ENCODE measurements at regions not wholly inside any gene's neighbourhood (a gene's known extent, or its start where the extent isn't known, plus 50 kb on each side); places are given as distances from the start of the nearest gene placed in this dataset.
"Not testable (repeated sequence)": the region's sequence is repeated elsewhere in the genome, so short reads cannot be mapped to it uniquely, and the experiment has no call there.

GRCh38 chr5:166742951-166743350 is 1548.5 kb upstream of the WWC1 start:
- not testable (repeated sequence) for FAIRE-seq; DNase-seq (ENCODE audit: extremely low spot score, insufficient read length, low read depth)

DNA sequence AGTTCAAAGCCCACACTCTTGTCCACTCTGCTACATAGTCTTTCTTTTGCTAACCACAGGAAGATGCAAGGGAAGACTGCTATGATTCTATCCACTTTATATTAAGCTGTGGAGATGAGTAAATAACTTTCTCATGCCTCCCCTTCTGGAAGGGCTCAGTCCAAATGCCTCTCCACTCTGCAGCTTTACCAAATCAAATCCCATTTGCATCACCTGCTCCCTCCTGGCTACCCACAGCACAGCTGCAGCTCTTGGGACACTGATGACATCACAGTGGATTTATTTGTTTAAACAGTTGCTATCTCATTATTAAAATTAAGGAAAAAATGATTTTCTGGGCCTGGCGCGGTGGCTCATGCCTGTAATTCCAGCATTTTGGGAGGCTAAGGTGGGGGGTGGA is 1544.9 kb upstream of the WWC1 start:
- no peak for FAIRE-seq

DNA sequence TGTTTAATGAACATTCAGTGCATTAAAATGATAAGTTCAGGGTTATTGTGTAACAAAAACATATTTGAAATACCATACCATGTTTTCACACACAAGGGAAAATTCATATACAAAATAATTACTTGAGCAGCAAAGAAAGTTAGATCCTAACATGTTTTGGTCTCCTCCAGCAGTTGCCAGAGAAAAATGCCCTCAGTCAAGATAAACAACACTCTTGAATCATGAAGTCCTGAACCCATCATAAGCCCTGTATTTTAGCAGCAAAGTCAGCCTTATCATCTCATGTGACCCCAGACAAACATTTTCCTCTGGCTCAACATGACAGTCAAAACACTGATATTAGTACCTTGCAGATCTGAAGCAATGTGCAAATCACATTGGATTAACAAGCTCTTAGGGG is 1541.1 kb upstream of the WWC1 start:
- no peak for DNase-seq (ENCODE audit: extremely low spot score, insufficient read length, low read depth)
- FAIRE-seq, result no peak

More for the DNA sequence above, 1544.9 kb upstream of the WWC1 start:
- no peak for DNase-seq (ENCODE audit: extremely low spot score, insufficient read length, low read depth)

DNA sequence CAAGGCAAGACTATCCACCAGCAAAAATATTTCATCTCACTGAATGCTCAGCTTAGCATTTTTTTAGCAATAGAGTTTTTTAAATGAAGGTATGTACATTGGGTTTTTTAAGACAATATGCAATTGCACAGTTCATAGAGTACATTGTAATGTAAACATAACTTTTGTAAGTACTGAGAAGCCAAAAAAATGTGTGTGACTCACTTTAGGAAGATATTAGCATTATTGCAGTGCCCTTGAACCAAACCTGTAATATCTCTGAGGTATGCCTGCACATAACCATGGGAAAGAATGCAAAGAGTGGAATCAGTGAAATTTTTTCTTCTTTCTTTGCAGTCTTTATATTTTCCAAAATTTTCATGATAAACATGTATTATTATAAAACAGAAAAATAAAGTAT is 1533.3 kb upstream of the WWC1 start:
- no peak for FAIRE-seq

DNA sequence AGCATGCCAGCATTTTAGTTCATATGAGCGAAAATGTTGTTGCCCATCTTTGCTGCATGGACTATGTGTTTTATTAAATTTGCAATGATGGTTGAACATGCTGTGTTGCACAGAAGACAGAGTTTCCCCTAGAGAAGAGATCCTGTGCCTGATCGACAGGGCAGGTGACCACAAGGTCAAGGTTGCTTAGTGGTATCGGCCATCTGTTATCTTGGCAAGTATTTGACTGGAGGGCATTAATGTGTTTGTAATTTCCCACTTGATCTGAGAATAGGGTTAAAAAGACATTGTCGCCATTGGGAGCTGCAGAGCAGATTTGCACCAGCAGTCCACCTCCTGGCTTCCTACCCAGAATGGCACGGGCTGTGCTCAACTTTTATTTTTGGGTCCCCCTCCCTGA is 1523.6 kb upstream of the WWC1 start:
- FAIRE-seq (no peak), DNase-seq (ENCODE audit: extremely low spot score, insufficient read length, low read depth) (no peak)

More for the DNA sequence above, 1533.3 kb upstream of the WWC1 start:
- no peak for DNase-seq (ENCODE audit: extremely low spot score, insufficient read length, low read depth)

DNA sequence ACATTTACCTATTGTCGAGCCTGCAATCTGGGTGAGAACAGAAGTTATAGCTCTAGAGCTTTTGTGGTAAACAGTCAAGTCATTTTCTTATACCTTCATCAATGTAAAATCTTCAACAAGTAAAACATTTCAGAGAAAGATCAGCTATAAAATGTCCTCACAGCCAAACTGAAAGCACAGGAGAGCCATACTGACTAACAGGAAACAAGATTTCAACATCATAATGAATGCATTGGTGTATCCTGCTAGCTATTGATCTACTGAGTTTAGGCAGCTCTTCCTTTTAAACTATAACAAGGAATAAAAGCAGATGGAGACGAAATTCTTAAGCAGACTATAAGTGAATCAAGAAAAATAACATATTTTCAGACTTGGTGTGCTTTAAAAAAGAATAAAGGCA is 1522.9 kb upstream of the WWC1 start:
- no peak for FAIRE-seq
- DNase-seq (ENCODE audit: extremely low spot score, insufficient read length, low read depth), result no peak

DNA sequence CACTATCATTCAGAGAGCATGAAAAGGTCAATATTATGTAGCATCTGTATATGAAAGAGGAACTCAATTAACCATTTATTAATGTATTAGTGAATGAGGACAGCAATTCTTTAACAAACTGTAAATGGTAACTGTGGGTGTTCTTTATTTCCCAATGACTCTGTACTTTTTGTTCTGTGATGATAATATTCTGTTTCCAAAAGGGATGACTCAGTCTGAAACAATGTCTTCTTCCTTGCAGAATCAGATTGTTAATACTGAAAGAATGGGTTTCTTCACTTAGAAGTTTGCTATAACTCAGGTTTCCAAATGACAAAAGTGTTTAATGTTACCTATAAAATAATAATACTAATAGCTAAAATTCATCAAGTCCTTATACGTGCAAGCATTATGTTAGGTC is 1518.7 kb upstream of the WWC1 start:
- FAIRE-seq (no peak), DNase-seq (ENCODE audit: extremely low spot score, insufficient read length, low read depth) (no peak)

DNA sequence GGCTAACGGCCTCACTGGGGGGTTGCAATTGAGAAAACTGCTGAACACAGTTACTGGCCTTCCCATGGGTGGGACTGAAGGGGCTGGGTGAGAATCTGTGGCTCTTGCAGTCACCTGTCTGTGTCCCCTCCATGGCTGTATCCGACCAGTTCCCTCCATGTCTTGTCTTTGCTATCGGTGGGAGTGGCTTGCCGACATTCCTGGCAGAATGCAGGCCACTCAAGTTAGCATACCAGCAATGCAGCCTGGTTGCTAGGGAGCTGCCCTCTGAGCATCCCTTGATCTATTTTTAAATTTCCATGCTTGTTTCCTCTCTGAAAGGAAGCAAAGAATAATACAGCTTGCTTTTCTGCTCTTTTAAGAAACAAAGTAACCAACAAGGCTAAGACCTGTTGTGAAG is 1509.7 kb upstream of the WWC1 start:
- FAIRE-seq (no peak), DNase-seq (ENCODE audit: extremely low spot score, insufficient read length, low read depth) (no peak)

DNA sequence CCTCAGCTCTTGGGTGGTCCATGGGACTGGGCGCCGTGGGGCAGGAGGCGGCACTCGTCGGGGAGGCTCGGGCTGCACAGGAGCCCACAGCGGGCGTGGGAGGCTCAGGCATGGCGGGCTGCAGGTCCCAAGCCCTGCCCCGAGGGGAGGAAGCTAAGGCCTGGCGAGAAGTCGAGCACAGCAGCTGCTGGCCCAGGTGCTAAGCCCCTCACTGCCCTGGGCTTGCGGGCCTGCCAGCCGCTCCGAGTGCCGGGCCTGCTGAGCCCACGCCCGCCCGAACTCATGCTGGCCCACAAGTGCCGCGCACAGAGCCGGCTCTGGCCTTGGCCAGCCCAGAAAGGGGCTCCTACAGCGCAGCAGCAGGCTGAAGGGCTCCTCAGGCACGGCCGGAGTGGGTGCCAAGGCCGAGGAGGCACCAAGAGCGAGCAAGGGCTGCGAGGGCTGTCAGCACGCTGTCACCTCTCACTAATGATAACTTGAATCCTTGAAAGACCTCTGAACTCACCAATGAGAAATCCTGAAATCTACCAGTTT is 1506.8 kb upstream of the WWC1 start:
- FAIRE-seq, result no peak
- DNase-seq (ENCODE audit: extremely low spot score, insufficient read length, low read depth), result no peak

GRCh38 chr5:166786178-166786577 is 1505.3 kb upstream of the WWC1 start:
- no peak for DNase-seq (ENCODE audit: extremely low spot score, insufficient read length, low read depth)
- FAIRE-seq, result no peak

- DNase-seq (ENCODE audit: extremely low spot score, insufficient read length, low read depth) (no peak), FAIRE-seq (no peak)
These were observed 1504.6 kb upstream of the WWC1 start for GRCh38 chr5:166786889-166787288.

GRCh38 chr5:166788050-166788449 is 1503.4 kb upstream of the WWC1 start:
- DNase-seq (ENCODE audit: extremely low spot score, insufficient read length, low read depth), result no peak
- no peak for FAIRE-seq

DNA sequence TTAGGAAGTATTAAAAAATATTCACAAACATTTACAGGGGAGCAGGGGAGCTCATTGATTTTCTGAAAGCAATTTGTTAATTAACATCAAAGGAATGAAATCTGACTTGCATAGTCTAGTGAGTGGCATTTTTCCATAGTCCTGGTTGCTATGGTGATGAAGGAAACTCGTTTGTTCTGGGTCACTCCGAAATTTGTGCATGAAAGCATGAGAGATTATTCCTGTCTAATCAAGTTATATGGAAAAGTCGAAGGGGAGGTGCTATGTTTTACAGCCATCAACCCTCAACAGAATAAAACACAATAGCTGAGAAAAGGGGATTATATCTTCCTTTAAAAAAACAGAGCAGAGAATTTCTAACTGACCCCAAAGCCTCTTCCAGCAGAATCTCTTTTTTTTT is 1495.7 kb upstream of the WWC1 start:
- FAIRE-seq (no peak), DNase-seq (ENCODE audit: extremely low spot score, insufficient read length, low read depth) (no peak)

GRCh38 chr5:166803058-166803457 is 1488.4 kb upstream of the WWC1 start:
- no peak for DNase-seq (ENCODE audit: extremely low spot score, insufficient read length, low read depth)
- FAIRE-seq, result no peak

GRCh38 chr5:166804223-166804622 is 1487.2 kb upstream of the WWC1 start:
- FAIRE-seq; DNase-seq (ENCODE audit: extremely low spot score, insufficient read length, low read depth): not testable (repeated sequence)

- DNase-seq (ENCODE audit: extremely low spot score, insufficient read length, low read depth); FAIRE-seq: not testable (repeated sequence)
These were observed 1486.8 kb upstream of the WWC1 start for GRCh38 chr5:166804693-166805092.

- not testable (repeated sequence) for FAIRE-seq; DNase-seq (ENCODE audit: extremely low spot score, insufficient read length, low read depth)
These were observed 1481.3 kb upstream of the WWC1 start for GRCh38 chr5:166810093-166810658.

DNA sequence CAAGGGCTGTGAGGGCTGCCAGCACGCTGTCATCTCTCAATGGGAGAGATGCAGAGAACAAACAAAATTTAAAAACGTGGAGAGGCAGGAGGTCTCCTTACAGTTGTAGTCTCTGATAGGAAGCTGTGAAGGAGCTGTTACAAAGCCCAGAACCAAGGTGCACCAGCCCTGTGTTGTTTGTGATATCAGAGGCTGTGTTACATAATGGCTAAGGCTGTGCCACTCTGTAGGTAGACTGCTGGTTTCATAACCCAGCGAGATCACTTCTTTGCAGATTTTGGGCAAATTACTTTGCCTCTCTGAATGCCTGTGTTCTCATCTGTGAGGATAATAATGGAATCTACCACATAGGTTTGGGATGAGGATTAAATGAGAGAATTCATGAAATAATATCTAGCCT is 1480.7 kb upstream of the WWC1 start:
- FAIRE-seq, result no peak

DNA sequence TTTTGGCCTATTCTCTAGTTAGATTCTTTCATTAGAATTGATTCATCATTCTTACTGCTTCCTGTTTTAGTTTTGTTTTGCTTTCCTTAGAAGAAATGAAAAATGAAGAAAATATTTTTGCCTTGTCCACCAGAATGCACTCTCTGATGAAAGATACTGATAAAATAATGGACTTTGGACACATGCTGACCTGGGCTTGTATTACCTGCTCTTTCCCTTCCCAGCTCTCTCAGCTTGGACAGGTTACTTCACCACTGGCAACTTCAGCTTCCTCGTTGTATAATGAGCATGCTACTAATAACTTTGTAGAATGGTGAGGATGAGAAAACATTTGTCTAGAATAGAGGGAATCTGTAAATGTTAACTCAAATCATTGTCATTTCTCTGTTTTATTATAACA is 1468.1 kb upstream of the WWC1 start:
- FAIRE-seq (no peak), DNase-seq (ENCODE audit: extremely low spot score, insufficient read length, low read depth) (no peak)

More for the DNA sequence above, 1480.7 kb upstream of the WWC1 start:
- no peak for DNase-seq (ENCODE audit: extremely low spot score, insufficient read length, low read depth)

DNA sequence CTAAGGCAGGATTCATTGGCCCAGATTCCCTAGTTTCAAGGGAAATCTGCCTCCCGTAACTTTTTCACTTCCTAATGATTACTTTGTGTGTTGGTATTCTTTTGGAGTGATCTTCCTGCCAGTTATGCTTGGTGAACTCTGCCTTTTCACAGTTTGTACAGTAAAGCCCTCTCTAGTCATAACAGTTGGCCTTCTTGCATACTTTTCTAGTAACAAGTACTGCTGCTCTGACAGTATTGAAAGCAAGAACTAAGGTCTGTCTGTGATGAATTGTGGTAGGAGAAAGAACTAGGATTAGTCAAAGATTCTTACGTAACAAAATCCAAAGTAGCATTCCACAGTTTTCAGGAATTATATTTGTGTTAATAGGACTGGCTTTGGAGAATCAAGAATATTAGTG is 1457.2 kb upstream of the WWC1 start:
- DNase-seq (ENCODE audit: extremely low spot score, insufficient read length, low read depth), result no peak
- FAIRE-seq, result no peak

DNA sequence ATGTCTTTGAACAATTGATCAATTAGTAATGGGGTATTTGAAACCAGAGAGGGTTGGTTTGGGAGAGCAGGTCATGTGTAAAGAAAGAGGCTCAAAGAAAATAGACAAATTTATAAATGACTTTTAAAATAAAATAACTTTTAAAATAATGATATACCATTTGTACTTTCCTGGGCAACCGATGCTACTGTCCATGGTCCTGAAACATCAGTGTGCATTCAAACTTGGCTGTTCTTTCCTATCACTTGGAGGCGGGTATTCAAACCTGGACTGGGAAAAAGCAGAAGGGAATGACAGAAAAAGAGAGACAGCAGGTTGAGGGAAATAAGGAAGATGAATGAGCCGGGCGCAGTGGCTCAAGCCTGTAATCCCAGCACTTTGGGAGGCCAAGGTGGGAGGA is 1446.4 kb upstream of the WWC1 start:
- DNase-seq (ENCODE audit: extremely low spot score, insufficient read length, low read depth) (no peak), FAIRE-seq (no peak)

- FAIRE-seq (no peak), DNase-seq (ENCODE audit: extremely low spot score, insufficient read length, low read depth) (no peak)
These were observed 1434.7 kb upstream of the WWC1 start for GRCh38 chr5:166856791-166857190.

Measured in GM18507 (cell line).